Esophagus muscularis mucosa (tissue), 4 donors: ENCODE measurements at regions not wholly inside any gene's neighbourhood (a gene's known extent, or its start where the extent isn't known, plus 50 kb on each side); places are given as distances from the start of the nearest gene placed in this dataset.

Experiments
- EP300 ChIP-seq: sonication (generic); formaldehyde crosslinking; IDR thresholded peaks from one replicate; pipeline ENCODE4 v1.6.1; 2017; ENCODE audit warnings: antibody characterized with exemption
- POLR2A ChIP-seq: fragments of 450-650 bp; IDR thresholded peaks from one replicate; pipeline ENCODE4 v1.6.1; 2017; ENCODE audit warnings: antibody characterized with exemption, moderate library complexity, mild to moderate bottlenecking, low read depth
- POLR2AphosphoS5 ChIP-seq, 2 donors: sonication (generic); formaldehyde crosslinking; IDR thresholded peaks; one replicate each; pipeline ENCODE4 v1.6.1; 2017; ENCODE audit warnings: antibody characterized with exemption in 2 of 2
- TF ChIP-seq, protein P1 (sequence below), 3 experiments: fragments of 200-600 bp in 2 of 3; fragments of 450-650 bp in 1 of 3; sonication (generic) in 2 of 3; IDR thresholded peaks; one replicate each; pipeline ENCODE4 v1.5.1; 2017 to 2019; ENCODE audit warnings: antibody characterized with exemption in 3 of 3, mild to moderate bottlenecking in 2 of 3, moderate library complexity in 1 of 3

DNA sequence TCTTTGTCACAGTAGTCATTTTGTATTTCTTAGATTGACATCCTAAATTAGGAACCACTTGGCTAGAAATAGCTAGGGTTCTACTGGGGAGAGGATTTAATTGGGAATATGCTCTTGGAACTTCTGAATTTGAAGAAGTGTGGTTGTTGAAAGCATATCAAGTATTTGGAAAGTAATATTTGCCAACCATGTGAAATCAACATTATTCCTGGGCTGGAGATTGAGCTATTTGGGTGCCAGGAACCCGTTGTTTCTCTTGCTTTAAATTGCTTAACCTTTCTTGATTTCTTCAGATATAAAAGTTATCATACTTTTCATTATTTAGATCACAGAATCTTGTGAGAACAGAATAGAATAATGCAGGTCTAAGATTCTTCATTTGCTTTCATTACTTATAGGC is 178.4 kb upstream of the ELL2 start:
- TF ChIP-seq POLR2AphosphoS5 (IDR thresholded peaks at IDR 0.05) (no peak), EP300 (no peak), POLR2A (no peak)
- TF ChIP-seq, protein P1, sequence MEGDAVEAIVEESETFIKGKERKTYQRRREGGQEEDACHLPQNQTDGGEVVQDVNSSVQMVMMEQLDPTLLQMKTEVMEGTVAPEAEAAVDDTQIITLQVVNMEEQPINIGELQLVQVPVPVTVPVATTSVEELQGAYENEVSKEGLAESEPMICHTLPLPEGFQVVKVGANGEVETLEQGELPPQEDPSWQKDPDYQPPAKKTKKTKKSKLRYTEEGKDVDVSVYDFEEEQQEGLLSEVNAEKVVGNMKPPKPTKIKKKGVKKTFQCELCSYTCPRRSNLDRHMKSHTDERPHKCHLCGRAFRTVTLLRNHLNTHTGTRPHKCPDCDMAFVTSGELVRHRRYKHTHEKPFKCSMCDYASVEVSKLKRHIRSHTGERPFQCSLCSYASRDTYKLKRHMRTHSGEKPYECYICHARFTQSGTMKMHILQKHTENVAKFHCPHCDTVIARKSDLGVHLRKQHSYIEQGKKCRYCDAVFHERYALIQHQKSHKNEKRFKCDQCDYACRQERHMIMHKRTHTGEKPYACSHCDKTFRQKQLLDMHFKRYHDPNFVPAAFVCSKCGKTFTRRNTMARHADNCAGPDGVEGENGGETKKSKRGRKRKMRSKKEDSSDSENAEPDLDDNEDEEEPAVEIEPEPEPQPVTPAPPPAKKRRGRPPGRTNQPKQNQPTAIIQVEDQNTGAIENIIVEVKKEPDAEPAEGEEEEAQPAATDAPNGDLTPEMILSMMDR (IDR thresholded peaks at IDR 0.05), result no peak
